Cardiac fibroblast (primary cell): ENCODE measurements at regions not wholly inside any gene's neighbourhood (a gene's known extent, or its start where the extent isn't known, plus 50 kb on each side); places are given as distances from the start of the nearest gene placed in this dataset.
A peak's percentile ranks its signal among the peaks of the same experiment; 100 is the strongest.

Experiments
- DNase-seq, 2 donors: peaks; one replicate each; pipeline versions ENCODE4 v3.0.0 to v3.0.0-alpha.2; 2010; ENCODE audit warnings: low read depth in 2 of 2
- H3K4me3 ChIP-seq, 2 donors: replicated peaks in 1 of 2; 1 replicate in 1 of 2; 2 replicates in 1 of 2; pipeline ENCODE4 v1.5.1; 2011; ENCODE audit warnings: low read depth in 2 of 2, low read length in 2 of 2, mild to moderate bottlenecking in 2 of 2, moderate library complexity in 1 of 2
- TF ChIP-seq, protein P1 (sequence below): IDR thresholded peaks from one replicate; pipeline ENCODE4 v1.5.1; 2011; ENCODE audit warnings: low read depth, mild to moderate bottlenecking, low read length, inconsistent platforms

GRCh38 chr4:140244328-140244727 is 90.3 kb upstream of the MAML3 start:
- DNase-seq, result no peak
- TF ChIP-seq, protein P1, sequence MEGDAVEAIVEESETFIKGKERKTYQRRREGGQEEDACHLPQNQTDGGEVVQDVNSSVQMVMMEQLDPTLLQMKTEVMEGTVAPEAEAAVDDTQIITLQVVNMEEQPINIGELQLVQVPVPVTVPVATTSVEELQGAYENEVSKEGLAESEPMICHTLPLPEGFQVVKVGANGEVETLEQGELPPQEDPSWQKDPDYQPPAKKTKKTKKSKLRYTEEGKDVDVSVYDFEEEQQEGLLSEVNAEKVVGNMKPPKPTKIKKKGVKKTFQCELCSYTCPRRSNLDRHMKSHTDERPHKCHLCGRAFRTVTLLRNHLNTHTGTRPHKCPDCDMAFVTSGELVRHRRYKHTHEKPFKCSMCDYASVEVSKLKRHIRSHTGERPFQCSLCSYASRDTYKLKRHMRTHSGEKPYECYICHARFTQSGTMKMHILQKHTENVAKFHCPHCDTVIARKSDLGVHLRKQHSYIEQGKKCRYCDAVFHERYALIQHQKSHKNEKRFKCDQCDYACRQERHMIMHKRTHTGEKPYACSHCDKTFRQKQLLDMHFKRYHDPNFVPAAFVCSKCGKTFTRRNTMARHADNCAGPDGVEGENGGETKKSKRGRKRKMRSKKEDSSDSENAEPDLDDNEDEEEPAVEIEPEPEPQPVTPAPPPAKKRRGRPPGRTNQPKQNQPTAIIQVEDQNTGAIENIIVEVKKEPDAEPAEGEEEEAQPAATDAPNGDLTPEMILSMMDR, result no peak
- H3K4me3 ChIP-seq, result no peak overlapping the region

GRCh38 chr4:140243278-140243753 is 89.3 kb upstream of the MAML3 start:
- no peak overlapping the region for H3K4me3 ChIP-seq
- DNase-seq, result no peak
- TF ChIP-seq, protein P1, result no peak

DNA sequence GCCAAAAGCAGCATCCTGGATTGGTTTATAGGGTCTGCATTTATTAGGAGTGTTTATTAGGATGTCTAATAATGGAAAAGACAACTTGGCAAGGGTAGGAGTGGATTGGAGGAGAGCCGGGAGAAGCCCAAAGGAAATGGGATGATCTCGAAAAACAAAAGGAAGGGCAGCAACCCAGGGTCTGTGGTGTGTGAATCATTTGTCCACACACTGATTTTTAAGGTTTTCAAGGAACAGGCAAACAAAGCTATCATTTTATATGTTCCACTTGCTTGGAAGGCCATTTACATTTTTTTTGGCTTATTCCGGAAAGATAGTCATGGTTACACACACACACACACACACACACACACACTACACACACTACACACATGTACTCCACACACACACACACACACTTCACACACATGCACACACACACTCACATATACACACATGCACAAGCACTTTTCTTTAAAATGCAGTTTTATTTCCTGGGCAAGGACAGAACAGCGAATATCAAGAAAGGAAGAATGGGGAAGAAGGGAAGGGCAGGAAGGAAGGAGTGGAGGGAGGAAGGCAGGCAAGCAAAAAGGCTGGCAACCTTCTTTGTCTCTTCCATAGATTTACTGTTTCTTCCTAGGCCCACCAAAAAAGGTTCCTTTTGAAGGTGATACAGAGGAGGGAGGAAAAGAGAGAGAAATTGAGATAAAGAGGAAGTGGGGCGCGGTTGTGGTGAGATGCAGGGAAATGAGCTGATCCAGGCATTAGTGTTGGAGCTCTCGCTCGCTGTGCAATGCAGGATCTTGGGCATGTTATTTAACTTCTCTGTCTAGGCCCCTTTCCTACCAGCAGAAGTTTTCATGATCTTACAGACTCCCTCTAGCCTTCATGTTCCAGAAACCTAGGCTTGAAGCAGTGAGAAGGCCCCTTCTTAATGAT is 88.6 kb upstream of the MAML3 start:
- no peak overlapping the region for H3K4me3 ChIP-seq
- DNase-seq, result peak in 1 of 2 donors; percentile 29
- TF ChIP-seq, protein P1, result no peak

DNA sequence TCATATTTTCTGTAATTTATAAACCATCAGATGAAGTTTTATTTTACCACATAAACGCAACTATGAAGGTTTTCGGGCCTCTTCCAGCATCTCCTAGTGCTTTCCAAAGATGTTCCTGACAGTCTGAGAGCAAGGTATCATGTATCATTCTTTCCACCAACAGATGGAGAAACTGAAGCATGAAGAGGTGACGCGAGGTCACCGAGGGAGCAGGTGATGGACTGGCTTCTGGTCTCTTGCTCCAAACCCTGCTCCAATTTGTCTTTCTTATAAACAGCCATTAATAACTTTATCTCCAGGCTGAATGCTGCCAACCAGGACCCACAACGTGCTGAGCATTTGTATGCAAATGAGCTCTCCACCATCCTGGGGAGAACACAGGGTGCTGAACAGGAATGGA is 86.3 kb upstream of the MAML3 start:
- no peak for DNase-seq
- H3K4me3 ChIP-seq, result no peak overlapping the region
- TF ChIP-seq, protein P1, result no peak

- DNase-seq, result no peak
- TF ChIP-seq, protein P1, result no peak
- no peak overlapping the region for H3K4me3 ChIP-seq
These were observed 85.3 kb upstream of the MAML3 start for GRCh38 chr4:140239311-140239710.

- DNase-seq, result peak; percentile 88 to 97
- H3K4me3 ChIP-seq, result peak overlapping the region in 1 of 2 donors; percentile 3
- TF ChIP-seq, protein P1, result no peak
These were observed 84.5 kb upstream of the MAML3 start for GRCh38 chr4:140238351-140239056.
